GM12873 (cell line): ENCODE measurements at regions not wholly inside any gene's neighbourhood (a gene's known extent, or its start where the extent isn't known, plus 50 kb on each side); places are given as distances from the start of the nearest gene placed in this dataset.

Experiments
- CTCF ChIP-seq: IDR thresholded peaks from 2 replicates; pipeline ENCODE4 v1.5.1; 2012; ENCODE audit warnings: low read depth, mild to moderate bottlenecking, moderate library complexity, low read length, control low read depth; ENCODE audit not compliant: insufficient read depth; ENCODE audit errors: missing control alignments

GRCh38 chr20:60455272-60455671 is 497.0 kb downstream of the CDH26 start:
- TF ChIP-seq CTCF = no peak

- TF ChIP-seq CTCF = no peak
These were observed 501.0 kb downstream of the CDH26 start for GRCh38 chr20:60459212-60459611.

- TF ChIP-seq CTCF = no peak
These were observed 503.8 kb downstream of the CDH26 start for GRCh38 chr20:60461993-60462392.

- no peak for TF ChIP-seq CTCF
These were observed 505.6 kb downstream of the CDH26 start for GRCh38 chr20:60463798-60464197.

- TF ChIP-seq CTCF = no peak
These were observed 507.2 kb downstream of the CDH26 start for GRCh38 chr20:60465439-60465838.

GRCh38 chr20:60465993-60466686 is 507.9 kb downstream of the CDH26 start:
- TF ChIP-seq CTCF = no peak

GRCh38 chr20:60466687-60467022 is 508.4 kb downstream of the CDH26 start:
- no peak for TF ChIP-seq CTCF
